GM12878 (cell line): ENCODE measurements at regions not wholly inside any gene's neighbourhood (a gene's known extent, or its start where the extent isn't known, plus 50 kb on each side); places are given as distances from the start of the nearest gene placed in this dataset.
A peak's percentile ranks its signal among the peaks of the same experiment; 100 is the strongest.

Experiments
- ATAC-seq: fragments of 200-7000 bp; cut with Tn5 transposase; 3 replicates; pipeline ENCODE4 v1.9.1; 2020; ENCODE audit warnings: mild to moderate bottlenecking, moderate library complexity
- BruUV-seq: library from RNA; stranded (reverse); fragments of 400-500 nt; replicated peaks from 2 replicates; lab custom pipeline; 2021; lab: Mats Ljungman, UMichigan
- CTCF ChIA-PET: fragments of 300-600 bp; sonication (Branson Sonifier 250); formaldehyde crosslinking; extraction: SDS; loops from one replicate; lab custom pipeline; 2021; ENCODE audit warnings: inconsistent platforms; lab: Yijun Ruan, JAX
- POLR2A ChIA-PET: fragments of 350-600 bp; formaldehyde crosslinking; extraction: SDS; loops from one replicate; lab custom pipeline; 2021; ENCODE audit warnings: inconsistent platforms; lab: Charles Lee
- RAD21 ChIA-PET: fragments of 300-600 bp; sonication (Branson Sonifier 250); formaldehyde crosslinking; loops from one replicate; lab custom pipeline; 2023; ENCODE audit warnings: antibody characterized with exemption; ENCODE audit not compliant: unreplicated experiment; lab: Charles Lee
- SMC1A ChIA-PET: fragments of 300-600 bp; sonication (Branson Sonifier 250); formaldehyde crosslinking; loops from one replicate; lab custom pipeline; 2023; ENCODE audit not compliant: unreplicated experiment, uncharacterized antibody; lab: Charles Lee
- DNase-seq: peaks from one replicate; pipeline ENCODE4 v3.0.0-alpha.2; 2011; ENCODE audit warnings: low read depth, low spot score
- FAIRE-seq: peaks from 3 replicates; lab custom pipeline; 2011; peaks lifted over from hg19 to GRCh38; lab: Jason Lieb, UNC
- H2AFZ ChIP-seq: 2 replicates; pipeline ENCODE4 v1.6.0; 2011; ENCODE audit warnings: low read depth, low read length, control low read depth; ENCODE audit not compliant: control insufficient read depth
- H3K27ac ChIP-seq: 2 replicates; pipeline ENCODE4 v1.5.1; 2011; ENCODE audit warnings: control low read depth; ENCODE audit not compliant: control insufficient read depth, insufficient read depth
- H3K27me3 ChIP-seq, 2 experiments: replicated peaks in 1 of 2; 2 replicates each; pipeline versions ENCODE4 v1.6.0 to v1.6.1; 2011; ENCODE audit warnings: low read length in 1 of 2; ENCODE audit not compliant: control insufficient read depth in 2 of 2, insufficient read depth in 2 of 2
- H3K36me3 ChIP-seq, 2 experiments: 2 replicates each; pipeline ENCODE4 v1.5.1; 2011; ENCODE audit warnings: low read length in 1 of 2; ENCODE audit not compliant: control insufficient read depth in 2 of 2, insufficient read depth in 2 of 2
- H3K4me1 ChIP-seq: 2 replicates; pipeline ENCODE4 v1.6.1; 2011; ENCODE audit warnings: mild to moderate bottlenecking, low read length, moderate library complexity, mixed read lengths; ENCODE audit not compliant: control insufficient read depth, insufficient read depth
- H3K4me2 ChIP-seq: 2 replicates; pipeline ENCODE4 v1.6.0; 2011; ENCODE audit warnings: control low read depth; ENCODE audit not compliant: control insufficient read depth, insufficient read depth
- H3K4me3 ChIP-seq: fragments of 200-600 bp; sonication (generic); 2 replicates; pipeline ENCODE4 v1.5.1; 2016
- H3K79me2 ChIP-seq: 2 replicates; pipeline ENCODE4 v1.6.0; 2011; ENCODE audit warnings: low read length; ENCODE audit not compliant: control insufficient read depth, insufficient read depth
- H3K9ac ChIP-seq: 2 replicates; pipeline ENCODE4 v1.8.0; 2011; ENCODE audit warnings: low read length, control low read depth, mixed read lengths; ENCODE audit not compliant: control insufficient read depth, insufficient read depth
- H3K9me3 ChIP-seq: replicated peaks from 3 replicates; pipeline ENCODE4 v1.5.1; 2011; ENCODE audit warnings: mild to moderate bottlenecking, low read length; ENCODE audit not compliant: control insufficient read depth, insufficient read depth
- H4K20me1 ChIP-seq: 2 replicates; pipeline ENCODE4 v1.6.0; 2011; ENCODE audit not compliant: control insufficient read depth, insufficient read depth
- ATF7 ChIP-seq: fragments of 450-650 bp; IDR thresholded peaks from 2 replicates; pipeline ENCODE4 v1.6.1; 2016; ENCODE audit warnings: low read depth, mild to moderate bottlenecking
- BMI1 ChIP-seq: fragments of 450-650 bp; IDR thresholded peaks from 2 replicates; pipeline ENCODE4 v1.6.1; 2016; ENCODE audit warnings: mild to moderate bottlenecking, moderate library complexity, borderline replicate concordance
- CEBPB ChIP-seq, 2 experiments: fragments of 150-350 bp in 1 of 2; IDR thresholded peaks; 2 replicates each; pipeline ENCODE4 v1.6.1; 2012 to 2014; ENCODE audit warnings: low read depth in 2 of 2, low read length in 2 of 2, borderline replicate concordance in 1 of 2, inconsistent platforms in 1 of 2
- CHD1 ChIP-seq: IDR thresholded peaks from 2 replicates; pipeline ENCODE4 v1.6.1; 2012; ENCODE audit warnings: low read depth, low read length, improper control_type of control experiment
- DPF2 ChIP-seq: fragments of 450-650 bp; IDR thresholded peaks from 2 replicates; pipeline ENCODE4 v1.6.1; 2017; ENCODE audit warnings: mild to moderate bottlenecking
- FOS ChIP-seq: IDR thresholded peaks from 3 replicates; pipeline ENCODE4 v1.6.1; 2011; ENCODE audit warnings: borderline replicate concordance; ENCODE audit not compliant: insufficient read length; ENCODE audit errors: extremely low read depth
- FOXK2 ChIP-seq: fragments of 450-650 bp; IDR thresholded peaks from 2 replicates; pipeline ENCODE4 v1.6.1; 2017; ENCODE audit warnings: mild to moderate bottlenecking, moderate library complexity
- JUND ChIP-seq: IDR thresholded peaks from 2 replicates; pipeline ENCODE4 v1.6.1; 2012; ENCODE audit warnings: low read depth, mild to moderate bottlenecking, low read length, improper control_type of control experiment, moderate library complexity
- NFXL1 ChIP-seq: fragments of 450-650 bp; IDR thresholded peaks from 2 replicates; pipeline ENCODE4 v1.6.1; 2017; ENCODE audit warnings: antibody characterized with exemption, mild to moderate bottlenecking, borderline replicate concordance
- NR2C2 ChIP-seq: IDR thresholded peaks from 2 replicates; pipeline ENCODE4 v1.6.1; 2011; ENCODE audit warnings: borderline replicate concordance, low read depth; ENCODE audit not compliant: control insufficient read depth, insufficient read length
- RAD21 ChIP-seq: IDR thresholded peaks from 2 replicates; pipeline ENCODE4 v1.6.1; 2011; ENCODE audit warnings: mild to moderate bottlenecking, low read depth, low read length, moderate library complexity; ENCODE audit not compliant: insufficient read depth
- SMARCA5 ChIP-seq: fragments of 450-650 bp; IDR thresholded peaks from 2 replicates; pipeline ENCODE4 v1.6.1; 2017; ENCODE audit warnings: mild to moderate bottlenecking
- SP1 ChIP-seq: IDR thresholded peaks from one replicate; pipeline ENCODE4 v1.6.1; 2011; ENCODE audit warnings: low read depth, low read length
- STAT1 ChIP-seq: fragments of 450-650 bp; conservative IDR thresholded peaks from 2 replicates; pipeline ENCODE4 v1.6.1; 2014; ENCODE audit warnings: antibody characterized with exemption, mild to moderate bottlenecking
- ZNF24 ChIP-seq: fragments of 450-650 bp; IDR thresholded peaks from 2 replicates; pipeline ENCODE4 v1.6.1; 2017; ENCODE audit warnings: antibody characterized with exemption, mild to moderate bottlenecking
- ZSCAN29 ChIP-seq: fragments of 450-650 bp; IDR thresholded peaks from 2 replicates; pipeline ENCODE4 v1.6.1; 2017; ENCODE audit warnings: mild to moderate bottlenecking, moderate library complexity
- WGBS: methylation state at CpG from one replicate; pipeline ENCODE4 v1.1.6; 2016; ENCODE audit warnings: low lambda C conversion rate; ENCODE audit not compliant: insufficient replicate concordance, insufficient coverage; ENCODE audit errors: missing lambda C conversion rate; 5-methylcytosine and 5-hydroxymethylcytosine counted together
- in situ Hi-C: fragments of 300-500 bp; cut with MboI; formaldehyde crosslinking; loops from 9 replicates; pipeline ENCODE4 v1.14.3; 2018; ENCODE audit warnings: mixed read lengths
- intact Hi-C: fragments of 100-400 bp; cut with micrococcal nuclease; formaldehyde crosslinking; loops from one replicate; pipeline ENCODE4 v1.14.2; 2022; ENCODE audit not compliant: unreplicated experiment
- TF ChIP-seq, protein P1 (sequence below): IDR thresholded peaks from 2 replicates; pipeline ENCODE4 v1.6.1; 2012; ENCODE audit warnings: low read depth, low read length, improper control_type of control experiment
- TF ChIP-seq, protein P2 (sequence below): fragments of 450-650 bp; IDR thresholded peaks from 2 replicates; pipeline ENCODE4 v1.6.1; 2018; ENCODE audit warnings: mild to moderate bottlenecking, low read depth, moderate library complexity; ENCODE audit not compliant: partially characterized antibody
- TF ChIP-seq, protein P3 (sequence below): fragments of 450-650 bp; IDR thresholded peaks from 2 replicates; pipeline ENCODE4 v1.6.1; 2018; ENCODE audit warnings: borderline replicate concordance, mild to moderate bottlenecking; ENCODE audit not compliant: partially characterized antibody

DNA sequence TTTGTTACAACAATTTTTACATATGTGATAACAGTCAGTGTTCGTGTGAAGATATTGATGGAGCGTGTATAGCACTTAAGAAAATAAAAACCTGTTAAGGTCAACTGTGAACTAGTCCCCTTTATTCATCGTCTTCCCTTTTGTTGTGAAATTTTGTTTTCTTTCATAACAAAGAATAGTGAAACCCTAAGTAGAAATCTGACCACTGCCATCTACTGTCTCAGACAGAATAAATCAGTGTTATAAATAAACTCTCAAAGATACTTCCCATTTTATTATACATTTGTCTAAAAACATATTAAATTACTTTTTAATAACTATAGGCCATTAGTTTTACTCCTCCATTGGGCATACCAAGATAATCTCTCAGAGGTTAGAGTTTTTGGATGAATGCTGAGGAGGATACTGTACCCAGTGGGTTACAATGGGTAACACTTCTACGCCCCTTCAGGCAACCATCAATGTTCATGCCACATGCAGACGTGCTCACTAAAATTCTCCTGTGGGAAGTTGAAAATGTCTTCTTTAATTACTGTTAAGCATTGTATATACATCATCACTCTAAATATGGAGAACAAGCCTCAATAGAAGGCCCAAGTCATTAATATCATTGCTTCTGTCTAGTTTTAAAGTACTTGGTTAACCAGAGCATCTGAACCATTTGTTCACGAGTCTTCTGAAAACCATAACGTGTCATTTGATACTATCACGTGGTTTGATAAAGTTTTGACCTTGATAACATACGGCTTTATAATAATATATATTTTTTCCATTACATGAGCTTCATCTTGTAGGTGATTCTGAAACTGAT is 171.2 kb downstream of the TMA16 start:
- BruUV-seq = no TSS peak
- intact Hi-C loops = loop anchor here (2.0 kb wide), 1 partner anchor 109 kb away; no protein-coding TSS in a partner anchor
- no peaks in the 10 kb centered on the region for H3K9me3 ChIP-seq
- no peaks in the 10 kb centered on the region for H3K27me3 ChIP-seq
- peak overlapping the region; percentile 34 for H3K4me2 ChIP-seq
- in situ Hi-C loops = loop anchor here (5.0 kb wide), 2 partner anchors 108 to 183 kb away; no protein-coding TSS in a partner anchor
- POLR2A ChIA-PET = interaction anchor here (1.1 to 1.3 kb wide), 5 partner anchors 11 to 107 kb away, joined by 3 to 5 read pairs (median 3); no protein-coding TSS in a partner anchor
- H3K4me1 ChIP-seq = peaks cover 39% of the 10 kb centered on the region
- peak overlapping the region; percentile 23; the same call in 1 of the 2 replicates for H3K4me3 ChIP-seq
- under 1% methylated on average over 9 of the region's 9 CpGs for WGBS
- H3K27ac ChIP-seq = peak overlapping the region; percentile 82
- FAIRE-seq = peak; percentile 7
- no peak overlapping the region for H3K9ac ChIP-seq
- CTCF ChIA-PET = interaction anchor here (0.6 to 17.2 kb wide), 17 partner anchors 10 to 122 kb away, joined by 3 to 571 read pairs (median 6); no protein-coding TSS in a partner anchor
- H2AFZ ChIP-seq = peak overlapping the region; percentile 77
- RAD21 ChIA-PET = interaction anchor here (0.7 to 8.2 kb wide), 11 partner anchors 12 to 115 kb away, joined by 3 to 133 read pairs (median 7); no protein-coding TSS in a partner anchor
- no peaks in the 10 kb centered on the region for H3K36me3 ChIP-seq
- peak; percentile 29 for ATAC-seq
- SMC1A ChIA-PET = interaction anchor here (0.6 to 25.0 kb wide), 14 partner anchors 8 to 1068 kb away, joined by 3 to 727 read pairs (median 4); no protein-coding TSS in a partner anchor
- no peaks in the 10 kb centered on the region for H4K20me1 ChIP-seq
- H3K79me2 ChIP-seq = no peaks in the 10 kb centered on the region
- no peak for DNase-seq
- TF ChIP-seq FOXK2 (no peak), CEBPB (IDR thresholded peaks at IDR 0.05; ENCODE audit: borderline replicate concordance in 1 of 2, low read depth in 2 of 2, low read length in 2 of 2) (no peak; a peak in 1 of 4 replicates), ATF7 (no peak), ZNF24 (0 out of 2 replicates have a peak, but pooled peaks have one; percentile 52), NFXL1 (no peak), CHD1 (no peak), BMI1 (no peak), FOS (no peak), JUND (no peak), RAD21 (peak; percentile 56), NR2C2 (no peak), STAT1 (no peak), ZSCAN29 (no peak), SP1 (no peak), SMARCA5 (no peak), DPF2 (no peak)
- TF ChIP-seq, protein P1, sequence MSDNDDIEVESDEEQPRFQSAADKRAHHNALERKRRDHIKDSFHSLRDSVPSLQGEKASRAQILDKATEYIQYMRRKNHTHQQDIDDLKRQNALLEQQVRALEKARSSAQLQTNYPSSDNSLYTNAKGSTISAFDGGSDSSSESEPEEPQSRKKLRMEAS = no peak
- TF ChIP-seq, protein P2, sequence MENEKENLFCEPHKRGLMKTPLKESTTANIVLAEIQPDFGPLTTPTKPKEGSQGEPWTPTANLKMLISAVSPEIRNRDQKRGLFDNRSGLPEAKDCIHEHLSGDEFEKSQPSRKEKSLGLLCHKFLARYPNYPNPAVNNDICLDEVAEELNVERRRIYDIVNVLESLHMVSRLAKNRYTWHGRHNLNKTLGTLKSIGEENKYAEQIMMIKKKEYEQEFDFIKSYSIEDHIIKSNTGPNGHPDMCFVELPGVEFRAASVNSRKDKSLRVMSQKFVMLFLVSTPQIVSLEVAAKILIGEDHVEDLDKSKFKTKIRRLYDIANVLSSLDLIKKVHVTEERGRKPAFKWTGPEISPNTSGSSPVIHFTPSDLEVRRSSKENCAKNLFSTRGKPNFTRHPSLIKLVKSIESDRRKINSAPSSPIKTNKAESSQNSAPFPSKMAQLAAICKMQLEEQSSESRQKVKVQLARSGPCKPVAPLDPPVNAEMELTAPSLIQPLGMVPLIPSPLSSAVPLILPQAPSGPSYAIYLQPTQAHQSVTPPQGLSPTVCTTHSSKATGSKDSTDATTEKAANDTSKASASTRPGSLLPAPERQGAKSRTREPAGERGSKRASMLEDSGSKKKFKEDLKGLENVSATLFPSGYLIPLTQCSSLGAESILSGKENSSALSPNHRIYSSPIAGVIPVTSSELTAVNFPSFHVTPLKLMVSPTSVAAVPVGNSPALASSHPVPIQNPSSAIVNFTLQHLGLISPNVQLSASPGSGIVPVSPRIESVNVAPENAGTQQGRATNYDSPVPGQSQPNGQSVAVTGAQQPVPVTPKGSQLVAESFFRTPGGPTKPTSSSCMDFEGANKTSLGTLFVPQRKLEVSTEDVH = no peak
- TF ChIP-seq, protein P3, sequence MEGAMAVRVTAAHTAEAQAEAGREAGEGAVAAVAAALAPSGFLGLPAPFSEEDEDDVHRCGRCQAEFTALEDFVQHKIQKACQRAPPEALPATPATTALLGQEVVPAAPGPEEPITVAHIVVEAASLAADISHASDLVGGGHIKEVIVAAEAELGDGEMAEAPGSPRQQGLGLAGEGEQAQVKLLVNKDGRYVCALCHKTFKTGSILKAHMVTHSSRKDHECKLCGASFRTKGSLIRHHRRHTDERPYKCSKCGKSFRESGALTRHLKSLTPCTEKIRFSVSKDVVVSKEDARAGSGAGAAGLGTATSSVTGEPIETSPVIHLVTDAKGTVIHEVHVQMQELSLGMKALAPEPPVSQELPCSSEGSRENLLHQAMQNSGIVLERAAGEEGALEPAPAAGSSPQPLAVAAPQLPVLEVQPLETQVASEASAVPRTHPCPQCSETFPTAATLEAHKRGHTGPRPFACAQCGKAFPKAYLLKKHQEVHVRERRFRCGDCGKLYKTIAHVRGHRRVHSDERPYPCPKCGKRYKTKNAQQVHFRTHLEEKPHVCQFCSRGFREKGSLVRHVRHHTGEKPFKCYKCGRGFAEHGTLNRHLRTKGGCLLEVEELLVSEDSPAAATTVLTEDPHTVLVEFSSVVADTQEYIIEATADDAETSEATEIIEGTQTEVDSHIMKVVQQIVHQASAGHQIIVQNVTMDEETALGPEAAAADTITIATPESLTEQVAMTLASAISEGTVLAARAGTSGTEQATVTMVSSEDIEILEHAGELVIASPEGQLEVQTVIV = no peak
